NT2/D1 (cell line): ENCODE measurements at regions not wholly inside any gene's neighbourhood (a gene's known extent, or its start where the extent isn't known, plus 50 kb on each side); places are given as distances from the start of the nearest gene placed in this dataset.

Experiments
- SUZ12 ChIP-seq: IDR thresholded peaks from 2 replicates; pipeline ENCODE4 v1.6.1; 2011; ENCODE audit not compliant: insufficient read length, insufficient read depth; ENCODE audit errors: extremely low read depth
- YY1 ChIP-seq: IDR thresholded peaks from 2 replicates; pipeline ENCODE4 v1.6.1; 2011; ENCODE audit not compliant: insufficient read length, insufficient read depth
- ZNF274 ChIP-seq: IDR thresholded peaks from 2 replicates; pipeline ENCODE4 v1.6.1; 2011; ENCODE audit warnings: mild to moderate bottlenecking, low read depth, low read length

DNA sequence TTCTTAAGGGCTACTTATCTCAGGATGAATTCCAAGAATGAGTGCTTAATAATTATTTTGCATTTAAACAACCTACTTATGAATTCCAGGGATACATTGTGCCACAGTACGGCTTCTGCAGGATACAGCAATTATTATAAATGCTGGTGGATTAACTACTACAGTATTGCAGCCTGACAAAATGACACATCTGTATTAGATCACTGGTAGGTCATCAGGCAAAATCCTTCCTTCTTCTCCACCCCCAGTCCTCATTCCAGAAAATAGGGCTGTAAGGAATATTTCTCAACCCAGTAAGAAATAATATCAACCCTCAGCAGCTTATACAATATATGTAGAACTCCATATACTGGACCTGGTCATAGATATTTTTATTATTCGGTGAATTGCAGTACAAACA, 79.3 kb upstream of the RORA start:
- no peak for TF ChIP-seq YY1
- no peak for TF ChIP-seq ZNF274
- TF ChIP-seq SUZ12 = no peak
